GM23338 (cell line): ENCODE measurements at regions not wholly inside any gene's neighbourhood (a gene's known extent, or its start where the extent isn't known, plus 50 kb on each side); places are given as distances from the start of the nearest gene placed in this dataset.

Experiments used
- CREB1 ChIP-seq: fragments of 250-450 bp; sonication (Bioruptor Pico); IDR thresholded peaks from 2 replicates; pipeline ENCODE4 v1.5.0; 2020; ENCODE audit warnings: low read depth, mild to moderate bottlenecking, moderate library complexity
- CTCF ChIP-seq, 2 experiments: fragments of 200-600 bp in 1 of 2; sonication (generic) in 1 of 2; conservative IDR thresholded peaks; 2 replicates each; pipeline versions ENCODE4 v1.5.1 to v1.6.1; 2016 to 2017; ENCODE audit warnings: antibody characterized with exemption in 2 of 2, low read depth in 2 of 2, mild to moderate bottlenecking in 2 of 2, moderate library complexity in 1 of 2
- EZH2phosphoT487 ChIP-seq: fragments of 200-600 bp; sonication (generic); IDR thresholded peaks from one replicate; pipeline ENCODE4 v1.8.1; 2018; ENCODE audit warnings: antibody characterized with exemption; ENCODE audit not compliant: unreplicated experiment

- TF ChIP-seq CTCF (conservative IDR thresholded peaks at IDR 0.05; ENCODE audit: low read depth in 2 of 2) (no peak), EZH2phosphoT487 (no peak), CREB1 (CRISPR knock-in tag) (no peak)
These were observed 121.3 kb downstream of the FHIP1A start for GRCh38 chr4:151530230-151530629.
